Neural progenitor cell (in vitro differentiated cells): ENCODE measurements at regions not wholly inside any gene's neighbourhood (a gene's known extent, or its start where the extent isn't known, plus 50 kb on each side); places are given as distances from the start of the nearest gene placed in this dataset.

Experiments
- DNase-seq: peaks from one replicate; pipeline ENCODE4 v3.0.0-alpha.2; 2016; ENCODE audit warnings: low spot score
- H2AFZ ChIP-seq: fragments of 200-600 bp; sonication (generic); replicated peaks from 2 replicates; pipeline ENCODE4 v1.6.1; 2016; ENCODE audit warnings: antibody characterized with exemption
- H3F3A ChIP-seq: fragments of 200-600 bp; sonication (generic); 2 replicates; pipeline ENCODE4 v1.6.1; 2016; ENCODE audit warnings: antibody characterized with exemption, low read depth
- H3K27ac ChIP-seq: fragments of 200-600 bp; sonication (generic); 2 replicates; pipeline ENCODE4 v1.5.1; 2016; ENCODE audit warnings: mild to moderate bottlenecking
- H3K27me3 ChIP-seq: fragments of 200-600 bp; sonication (generic); 2 replicates; pipeline ENCODE4 v1.6.1; 2016; ENCODE audit warnings: mild to moderate bottlenecking, moderate library complexity
- H3K36me3 ChIP-seq: fragments of 200-600 bp; sonication (generic); 2 replicates; pipeline ENCODE4 v1.5.1; 2016
- H3K4me1 ChIP-seq: fragments of 200-600 bp; sonication (generic); 2 replicates; pipeline ENCODE4 v1.6.1; 2016; ENCODE audit warnings: mixed run types
- H3K4me2 ChIP-seq: fragments of 200-600 bp; sonication (generic); 2 replicates; pipeline ENCODE4 v1.6.1; 2016
- H3K4me3 ChIP-seq: fragments of 200-600 bp; sonication (generic); 2 replicates; pipeline ENCODE4 v1.5.1; 2016
- H3K79me2 ChIP-seq: fragments of 200-600 bp; sonication (generic); 2 replicates; pipeline ENCODE4 v1.6.1; 2016; ENCODE audit warnings: low read depth
- H3K9ac ChIP-seq: fragments of 200-600 bp; sonication (generic); 2 replicates; pipeline ENCODE4 v1.6.1; 2016
- H3K9me3 ChIP-seq: fragments of 200-600 bp; sonication (generic); 2 replicates; pipeline ENCODE4 v1.5.1; 2016; ENCODE audit warnings: low read depth
- H4K20me1 ChIP-seq: fragments of 200-600 bp; sonication (generic); 2 replicates; pipeline ENCODE4 v1.6.1; 2016; ENCODE audit warnings: low read depth
- H3K27ac Mint-ChIP-seq: 3 replicates; pipeline ENCODE4 v1.8.0; 2021; ENCODE audit warnings: mixed read lengths
- H3K27me3 Mint-ChIP-seq: 2 replicates; pipeline ENCODE4 v1.8.0; 2022; ENCODE audit warnings: low read depth, mild to moderate bottlenecking, inconsistent platforms, moderate library complexity, mixed read lengths; ENCODE audit not compliant: insufficient read depth
- H3K36me3 Mint-ChIP-seq: 3 replicates; pipeline ENCODE4 v1.8.0; 2021; ENCODE audit warnings: mixed read lengths
- H3K4me1 Mint-ChIP-seq: 3 replicates; pipeline ENCODE4 v1.8.0; 2021; ENCODE audit warnings: mixed read lengths
- H3K4me3 Mint-ChIP-seq: 3 replicates; pipeline ENCODE4 v1.8.0; 2021; ENCODE audit warnings: mild to moderate bottlenecking, moderate library complexity, mixed read lengths
- H3K9me3 Mint-ChIP-seq: 3 replicates; pipeline ENCODE4 v1.8.0; 2020; ENCODE audit warnings: mixed read lengths
- CTCF ChIP-seq: fragments of 200-600 bp; sonication (generic); IDR thresholded peaks from 2 replicates; pipeline ENCODE4 v1.5.1; 2017; ENCODE audit warnings: antibody characterized with exemption, mild to moderate bottlenecking
- EZH2 ChIP-seq: fragments of 200-600 bp; sonication (generic); IDR thresholded peaks from 2 replicates; pipeline ENCODE4 v1.6.1; 2017; ENCODE audit warnings: antibody characterized with exemption, mild to moderate bottlenecking, moderate library complexity
- EZH2phosphoT487 ChIP-seq: fragments of 200-600 bp; sonication (generic); IDR thresholded peaks from 2 replicates; pipeline ENCODE4 v1.6.1; 2017; ENCODE audit warnings: antibody characterized with exemption

GRCh38 chr9:92224177-92224576 is 69.3 kb downstream of the IARS1 start:
- no peak overlapping the region for H2AFZ ChIP-seq
- no peak overlapping the region for H3K4me3 ChIP-seq
- H3K27ac ChIP-seq = no peak overlapping the region
- no peaks in the 10 kb centered on the region for H3K4me1 ChIP-seq
- DNase-seq = no peak
- Mint-ChIP-seq H3K9me3 (peaks cover 7% of the 10 kb centered on the region), H3K36me3 (peaks cover 44% of the 10 kb centered on the region), H3K27me3 (no peaks in the 10 kb centered on the region), H3K4me3 (no peak overlapping the region), H3K27ac (no peak overlapping the region), H3K4me1 (no peaks in the 10 kb centered on the region)
- peaks cover 24% of the 10 kb centered on the region for H3K36me3 ChIP-seq
- H3K4me2 ChIP-seq = no peak overlapping the region
- no peaks in the 10 kb centered on the region for H4K20me1 ChIP-seq
- no peak overlapping the region for H3K9ac ChIP-seq
- H3K9me3 ChIP-seq = no peaks in the 10 kb centered on the region
- no peaks in the 10 kb centered on the region for H3K27me3 ChIP-seq
- H3F3A ChIP-seq = no peaks in the 10 kb centered on the region
- H3K79me2 ChIP-seq = no peaks in the 10 kb centered on the region
- no peak for TF ChIP-seq EZH2phosphoT487
- TF ChIP-seq CTCF = no peak
- TF ChIP-seq EZH2 = no peak

GRCh38 chr9:92223758-92224157 is 69.7 kb downstream of the IARS1 start:
- H3K4me3 Mint-ChIP-seq = no peak overlapping the region
- H3K4me3 ChIP-seq = no peak overlapping the region
- H3K4me1 Mint-ChIP-seq = no peaks in the 10 kb centered on the region
- no peak for DNase-seq
- H3K9ac ChIP-seq = no peak overlapping the region
- no peak overlapping the region for H2AFZ ChIP-seq
- no peaks in the 10 kb centered on the region for H3K4me1 ChIP-seq
- H3K27ac ChIP-seq = no peak overlapping the region
- no peaks in the 10 kb centered on the region for H3K9me3 ChIP-seq
- peaks cover 10% of the 10 kb centered on the region for H3K9me3 Mint-ChIP-seq
- no peaks in the 10 kb centered on the region for H3K27me3 Mint-ChIP-seq
- no peak overlapping the region for H3K4me2 ChIP-seq
- no peaks in the 10 kb centered on the region for H3K27me3 ChIP-seq
- H3K36me3 Mint-ChIP-seq = peaks cover 45% of the 10 kb centered on the region
- peaks cover 22% of the 10 kb centered on the region for H3K36me3 ChIP-seq
- no peak for TF ChIP-seq EZH2
- no peak for TF ChIP-seq CTCF
- TF ChIP-seq EZH2phosphoT487 = no peak
- H3K27ac Mint-ChIP-seq = no peak overlapping the region
- no peaks in the 10 kb centered on the region for H3F3A ChIP-seq
- H4K20me1 ChIP-seq = no peaks in the 10 kb centered on the region
- H3K79me2 ChIP-seq = no peaks in the 10 kb centered on the region

GRCh38 chr9:92208693-92209524 is 84.6 kb downstream of the IARS1 start:
- no peak overlapping the region for H3K4me2 ChIP-seq
- H3F3A ChIP-seq = peaks cover 15% of the 10 kb centered on the region
- no peak for DNase-seq
- Mint-ChIP-seq H3K36me3 (peaks cover 42% of the 10 kb centered on the region), H3K4me3 (no peak overlapping the region), H3K9me3 (no peaks in the 10 kb centered on the region), H3K27ac (no peak overlapping the region), H3K27me3 (no peaks in the 10 kb centered on the region), H3K4me1 (no peaks in the 10 kb centered on the region)
- no peaks in the 10 kb centered on the region for H4K20me1 ChIP-seq
- H3K79me2 ChIP-seq = peaks cover 2% of the 10 kb centered on the region
- H3K4me1 ChIP-seq = peaks cover under 1% of the 10 kb centered on the region
- no peak overlapping the region for H3K9ac ChIP-seq
- H3K4me3 ChIP-seq = no peak overlapping the region
- H3K27ac ChIP-seq = no peak overlapping the region
- H3K9me3 ChIP-seq = no peaks in the 10 kb centered on the region
- H3K36me3 ChIP-seq = no peaks in the 10 kb centered on the region
- no peak overlapping the region for H2AFZ ChIP-seq
- H3K27me3 ChIP-seq = no peaks in the 10 kb centered on the region
- TF ChIP-seq CTCF (no peak), EZH2 (no peak), EZH2phosphoT487 (no peak)
